Activated CD8-positive, alpha-beta memory T cell treated with anti-CD3 and anti-CD28 coated beads for 48 hours (primary cell): ENCODE measurements at regions not wholly inside any gene's neighbourhood (a gene's known extent, or its start where the extent isn't known, plus 50 kb on each side); places are given as distances from the start of the nearest gene placed in this dataset.
"Not testable (repeated sequence)": the region's sequence is repeated elsewhere in the genome, so short reads cannot be mapped to it uniquely, and the experiment has no call there.

Experiments
- DNase-seq, 3 experiments: peaks; one replicate each; pipeline ENCODE4 v3.0.0-alpha.2; 2020; ENCODE audit warnings: low read depth in 2 of 3, low spot score in 2 of 3

GRCh38 chr2:16911746-16912145, 246.1 kb upstream of the CYRIA start:
- no peak for DNase-seq

- no peak for DNase-seq
Measured at GRCh38 chr2:16908656-16909055, 243.0 kb upstream of the CYRIA start.

DNA sequence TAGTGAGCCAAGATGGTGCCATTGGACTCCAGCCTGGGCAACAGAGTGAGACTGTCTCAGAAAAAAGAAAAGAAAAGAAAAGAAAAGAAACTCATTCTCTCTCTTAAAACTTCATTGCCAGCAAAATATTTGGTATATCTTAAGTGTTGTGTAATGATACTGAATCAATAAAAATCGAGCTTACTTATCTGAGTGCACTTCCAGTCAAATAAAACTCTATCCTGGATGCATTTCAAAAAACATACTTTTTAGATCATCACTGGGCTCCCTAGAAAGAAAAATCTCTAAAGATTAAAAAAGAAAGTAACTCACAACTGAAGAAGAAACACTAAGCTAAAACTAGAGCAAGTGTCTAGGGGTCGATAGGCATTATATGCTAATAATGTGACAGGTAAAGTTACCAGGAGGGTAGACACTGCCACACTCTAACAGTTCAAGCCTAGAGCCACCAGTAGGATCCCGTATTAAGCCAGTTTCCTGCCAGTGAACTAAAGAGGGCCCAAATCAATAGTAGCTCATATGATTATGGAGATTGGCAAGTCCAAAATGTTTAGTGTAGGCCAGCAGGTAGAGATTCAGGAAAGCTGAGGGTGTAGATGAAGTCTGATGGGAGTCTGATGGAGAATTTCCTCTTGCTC, 242.1 kb upstream of the CYRIA start:
- DNase-seq = no peak

GRCh38 chr2:16905325-16905724, 239.7 kb upstream of the CYRIA start:
- not testable (repeated sequence) for DNase-seq

DNA sequence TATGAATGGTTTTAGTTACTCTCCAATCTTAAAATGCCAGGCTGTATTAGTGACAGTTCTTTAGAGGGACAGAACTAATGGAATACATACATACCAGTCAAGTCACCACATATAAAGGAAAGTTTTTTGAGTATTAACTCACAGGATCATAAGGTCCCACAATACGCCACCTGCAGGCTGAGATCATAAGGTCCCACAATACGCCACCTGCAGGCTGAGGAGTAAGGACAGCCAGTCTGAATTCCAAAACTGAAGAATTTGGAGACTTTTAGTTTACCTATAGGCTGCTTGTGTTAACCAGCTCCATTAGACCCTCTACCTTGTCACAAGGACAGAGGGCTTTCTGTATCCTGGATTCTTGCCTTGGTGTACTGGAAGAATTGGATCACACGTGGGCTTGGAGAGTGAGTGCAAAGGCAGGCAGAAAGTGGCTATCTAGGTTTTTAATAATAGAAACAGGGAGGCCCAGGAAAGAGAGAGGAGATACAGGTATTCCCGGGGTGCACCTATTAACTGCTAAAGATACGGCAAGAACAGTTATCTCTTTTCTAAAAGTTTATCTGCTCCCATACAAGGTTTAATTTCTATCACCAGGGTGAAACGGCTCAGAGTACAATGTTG, 234.9 kb upstream of the CYRIA start:
- DNase-seq = no peak

- no peak for DNase-seq
Measured at GRCh38 chr2:16899958-16900357, 234.3 kb upstream of the CYRIA start.

DNA sequence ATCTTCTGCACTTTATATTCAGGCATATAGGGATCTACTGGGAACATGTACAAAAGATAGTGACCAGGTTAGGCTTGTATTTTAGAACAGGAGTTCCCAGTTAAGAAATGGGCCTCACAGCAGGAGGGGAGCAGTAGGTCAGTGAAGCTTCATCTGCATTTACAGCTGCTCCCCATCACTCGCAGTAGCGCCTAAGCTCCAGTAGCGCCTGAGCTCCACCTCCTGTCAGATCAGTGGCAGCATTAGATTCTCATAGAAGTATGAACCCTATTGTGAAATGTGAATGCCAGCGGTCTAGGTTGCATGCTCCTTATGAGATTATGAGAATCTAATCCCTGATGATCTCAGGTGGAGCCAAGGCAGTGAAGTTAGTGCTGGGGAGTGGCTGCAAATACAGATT, 224.4 kb upstream of the CYRIA start:
- no peak for DNase-seq

DNA sequence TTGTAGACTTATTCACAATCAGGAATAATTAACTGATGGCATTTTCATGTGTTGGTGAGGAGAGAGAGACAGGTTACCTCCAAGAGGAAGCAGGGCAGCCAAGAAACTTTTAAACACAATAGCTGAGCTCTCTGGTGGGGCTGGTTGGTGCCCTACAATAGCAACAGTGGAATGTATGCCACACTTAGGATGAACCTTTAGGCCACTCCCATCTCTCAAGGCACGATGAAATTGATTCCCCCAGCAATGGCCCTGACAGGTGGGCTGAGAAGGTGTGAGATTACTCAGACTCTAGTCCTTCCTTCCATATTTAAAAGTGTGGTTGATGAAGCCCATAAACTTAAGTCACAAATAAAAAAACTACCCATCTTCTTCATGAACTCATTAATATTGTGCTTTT, 219.4 kb upstream of the CYRIA start:
- no peak for DNase-seq

DNA sequence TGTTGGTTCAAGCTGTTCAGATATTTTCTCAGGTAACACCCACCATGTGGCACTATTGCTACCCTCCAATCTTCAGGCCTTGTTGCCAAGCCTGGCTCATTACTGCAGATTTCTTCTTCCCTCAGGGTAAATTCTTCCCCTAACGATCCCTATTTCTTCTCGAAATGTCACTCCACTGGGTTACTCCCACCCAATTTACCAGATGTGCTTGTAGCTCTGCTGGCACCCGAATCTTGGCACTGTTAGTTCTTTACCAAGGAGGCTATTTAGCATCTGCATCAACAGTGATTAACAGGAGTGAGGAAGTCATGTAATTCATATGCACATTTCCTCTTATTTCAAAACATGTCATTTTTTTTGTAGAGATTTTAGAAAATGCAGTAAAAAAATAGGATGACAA, 217.1 kb upstream of the CYRIA start:
- DNase-seq = no peak

DNA sequence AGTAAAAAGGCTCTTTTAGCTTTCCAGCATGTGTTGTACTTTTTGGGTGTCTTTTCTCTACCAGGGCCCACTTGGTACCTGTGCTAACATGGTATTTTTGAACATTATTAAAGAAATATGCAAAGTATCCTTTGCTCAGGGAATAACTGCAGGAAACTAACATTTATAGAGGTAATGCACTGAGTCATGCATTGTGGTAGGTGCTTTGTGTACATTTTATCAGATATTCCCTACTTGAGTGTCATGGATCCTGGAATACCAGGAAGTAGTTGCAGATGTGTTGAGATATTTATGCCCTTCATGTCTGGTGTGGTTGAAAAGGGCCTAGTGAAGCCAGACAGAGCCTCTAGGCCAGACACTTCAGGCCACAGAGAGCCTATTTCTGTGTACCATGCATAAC, 215.5 kb upstream of the CYRIA start:
- no peak for DNase-seq

GRCh38 chr2:16871411-16871810, 205.8 kb upstream of the CYRIA start:
- DNase-seq = no peak

- DNase-seq = no peak
Measured at GRCh38 chr2:16870491-16871076, 204.9 kb upstream of the CYRIA start.

GRCh38 chr2:16869711-16870110, 204.1 kb upstream of the CYRIA start:
- DNase-seq = no peak

GRCh38 chr2:16862471-16862870, 196.8 kb upstream of the CYRIA start:
- DNase-seq = no peak

DNA sequence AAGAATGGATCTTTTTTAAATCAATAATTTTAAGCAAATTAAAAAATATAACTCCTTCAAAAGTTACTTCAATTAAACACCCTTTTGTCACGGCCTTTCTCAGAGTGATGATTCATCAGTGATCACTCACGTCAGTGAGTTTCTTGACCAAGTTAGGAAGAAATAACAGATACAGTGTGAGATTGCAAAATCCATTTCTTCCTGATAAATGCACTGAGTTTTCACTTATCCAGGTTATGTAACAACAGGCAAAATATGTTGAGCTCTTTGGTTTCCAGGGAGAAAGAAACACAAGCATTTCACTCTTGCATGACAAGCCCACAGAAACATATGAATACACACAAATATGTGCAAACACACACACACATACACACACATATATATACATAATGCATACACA, 195.9 kb upstream of the CYRIA start:
- no peak for DNase-seq

DNA sequence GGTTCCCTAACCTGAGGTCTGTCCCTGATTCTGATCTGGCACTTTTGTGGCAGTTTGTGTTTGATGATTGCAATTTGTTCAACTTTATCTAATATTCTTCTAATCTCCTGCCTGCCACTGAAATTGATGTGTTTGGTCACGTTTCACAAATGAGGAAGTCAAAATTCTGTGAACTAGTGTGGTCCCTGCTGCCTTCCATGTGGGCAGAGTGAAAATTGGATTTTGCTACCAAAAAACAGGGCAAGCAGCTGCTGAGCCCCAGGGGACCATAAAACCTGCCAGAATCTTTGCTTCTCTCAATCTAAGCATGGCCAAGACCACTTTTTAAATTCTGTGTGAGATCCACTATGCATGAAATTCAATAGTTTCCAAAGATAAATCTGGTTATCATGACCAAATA, 195.5 kb upstream of the CYRIA start:
- no peak for DNase-seq

DNA sequence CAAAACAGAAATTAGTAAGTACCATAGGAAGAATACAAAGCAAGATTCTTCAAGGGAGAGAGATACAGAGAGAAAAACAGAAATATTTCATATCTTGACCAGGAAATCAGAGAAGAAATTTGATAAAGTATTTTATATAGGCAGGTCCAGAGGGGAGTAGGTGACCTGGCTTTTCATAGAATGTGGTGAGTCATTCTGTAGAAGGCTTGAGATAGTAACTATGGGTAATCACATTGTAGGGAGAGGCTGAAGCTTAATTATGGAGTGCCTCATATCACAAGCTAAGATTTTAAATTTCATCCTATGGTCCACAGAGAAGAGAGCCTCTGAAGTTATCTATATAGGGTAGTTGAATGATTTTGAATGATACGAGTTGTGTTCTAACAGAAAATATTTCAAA, 195.0 kb upstream of the CYRIA start:
- no peak for DNase-seq

- DNase-seq = no peak
Measured at GRCh38 chr2:16855183-16855582, 189.5 kb upstream of the CYRIA start.

DNA sequence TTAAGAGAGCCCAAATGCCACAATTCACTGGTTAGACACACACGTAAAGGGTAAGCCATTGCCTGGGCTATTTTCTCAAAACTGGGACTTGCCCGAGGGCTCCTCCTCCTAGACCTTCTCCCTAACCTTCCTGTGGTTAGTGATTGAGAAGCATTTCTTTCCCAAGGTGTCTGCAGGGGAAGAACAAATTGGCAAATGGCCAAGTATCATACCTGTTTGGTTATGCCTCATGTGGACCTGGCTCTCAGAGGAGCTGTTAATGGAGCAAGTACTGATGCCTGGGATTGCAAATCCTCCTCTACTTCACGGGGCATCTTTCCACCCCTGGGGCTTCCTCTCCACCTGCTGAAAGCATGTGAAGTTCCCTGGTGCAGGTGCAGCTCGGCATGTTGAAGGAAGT, 187.5 kb upstream of the CYRIA start:
- no peak for DNase-seq

GRCh38 chr2:16852651-16853050, 187.0 kb upstream of the CYRIA start:
- no peak for DNase-seq

DNA sequence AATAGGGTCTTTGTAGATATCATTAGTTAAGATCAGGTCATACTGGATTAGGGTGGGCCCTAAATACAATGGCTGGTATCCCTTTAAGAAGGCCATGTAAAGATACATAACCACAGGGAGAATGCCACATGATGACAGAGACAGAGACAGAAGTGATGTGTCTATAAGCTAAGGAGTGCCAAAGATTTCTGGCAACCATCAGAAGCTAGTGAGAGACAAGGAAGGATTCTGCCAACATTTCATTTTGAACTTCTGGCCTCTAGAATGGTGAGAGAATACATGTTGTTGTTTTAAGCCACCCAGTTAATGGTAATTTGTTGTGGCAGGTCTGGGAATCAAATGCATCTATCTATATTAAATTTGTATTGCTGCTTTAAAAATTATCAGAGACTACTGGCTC, 185.5 kb upstream of the CYRIA start:
- no peak for DNase-seq

DNA sequence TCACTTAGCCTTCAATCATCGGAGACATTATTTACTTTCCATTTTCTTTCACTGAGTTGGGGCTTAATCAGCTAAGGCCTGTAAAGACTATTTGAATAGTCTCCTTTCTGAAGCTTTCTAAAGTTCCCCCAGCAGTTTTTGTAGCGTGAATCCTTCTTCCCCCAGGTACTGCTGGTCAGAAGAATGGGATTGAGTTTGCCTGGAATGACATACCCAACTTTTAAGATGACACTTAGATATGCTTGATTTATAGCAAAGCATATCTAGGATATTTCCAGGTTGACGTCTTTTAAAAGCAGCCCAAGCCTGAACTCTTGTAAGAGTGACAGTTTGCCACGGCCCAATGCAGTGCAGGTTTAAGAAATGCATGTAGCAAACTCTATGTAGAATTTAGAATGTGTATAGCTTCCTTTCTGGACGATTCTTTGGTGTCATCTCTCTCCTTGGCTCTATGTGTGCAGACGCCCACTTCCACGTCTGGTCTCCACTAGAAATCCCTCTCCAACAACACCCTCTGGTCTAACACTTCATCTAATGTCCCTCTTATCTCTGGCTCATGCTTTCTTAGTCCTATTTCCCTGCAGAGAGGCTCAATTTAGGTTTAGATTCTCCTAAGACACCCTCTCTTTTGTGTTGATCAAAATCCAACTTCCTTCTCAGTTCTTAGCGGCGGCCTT, 175.0 kb upstream of the CYRIA start:
- no peak for DNase-seq
